Liver (tissue), 7 donors: ENCODE measurements at regions not wholly inside any gene's neighbourhood (a gene's known extent, or its start where the extent isn't known, plus 50 kb on each side); places are given as distances from the start of the nearest gene placed in this dataset.

Experiments
- DNase-seq: peaks from one replicate; pipeline ENCODE4 v3.0.0-alpha.2; 2017; ENCODE audit warnings: low spot score
- H3K27ac ChIP-seq, 2 donors: one replicate each; pipeline ENCODE4 v1.7.0; 2013; ENCODE audit warnings: inconsistent platforms in 2 of 2, low read length in 2 of 2, control low read depth in 1 of 2, low read depth in 1 of 2, mild to moderate bottlenecking in 1 of 2
- H3K27me3 ChIP-seq, 4 donors: one replicate each; pipeline versions ENCODE4 v1.6.1 to v1.7.0; 2013; ENCODE audit warnings: low read length in 3 of 4, inconsistent platforms in 1 of 4, mild to moderate bottlenecking in 1 of 4, moderate library complexity in 1 of 4; ENCODE audit not compliant: control insufficient read depth in 4 of 4, insufficient read depth in 4 of 4
- H3K36me3 ChIP-seq, 4 donors: one replicate each; pipeline versions ENCODE4 v1.6.1 to v1.7.0; 2013; ENCODE audit warnings: low read length in 3 of 4, mild to moderate bottlenecking in 3 of 4, low read depth in 1 of 4, moderate library complexity in 1 of 4; ENCODE audit not compliant: control insufficient read depth in 4 of 4, insufficient read depth in 3 of 4
- H3K4me1 ChIP-seq, 4 donors: one replicate each; pipeline versions ENCODE4 v1.6.1 to v1.7.0; 2013; ENCODE audit warnings: low read length in 3 of 4, mild to moderate bottlenecking in 3 of 4, moderate library complexity in 1 of 4; ENCODE audit not compliant: control insufficient read depth in 4 of 4, insufficient read depth in 4 of 4
- H3K4me3 ChIP-seq, 3 donors: one replicate each; pipeline versions ENCODE4 v1.6.1 to v1.7.0; 2013; ENCODE audit warnings: low read length in 3 of 3, control low read depth in 1 of 3, low read depth in 1 of 3, mild to moderate bottlenecking in 1 of 3
- H3K9ac ChIP-seq, 2 donors: one replicate each; pipeline ENCODE4 v1.7.0; 2013; ENCODE audit warnings: low read length in 2 of 2, mild to moderate bottlenecking in 2 of 2, moderate library complexity in 2 of 2, control low read depth in 1 of 2, low read depth in 1 of 2
- H3K9me3 ChIP-seq, 4 donors: one replicate each; pipeline versions ENCODE4 v1.6.1 to v1.7.0; 2013; ENCODE audit warnings: low read length in 3 of 4; ENCODE audit not compliant: control insufficient read depth in 4 of 4
- EGR1 ChIP-seq, 2 donors: IDR thresholded peaks; 2 replicates each; pipeline ENCODE4 v1.6.1; 2016 to 2018; ENCODE audit warnings: antibody characterized with exemption in 2 of 2, low read depth in 2 of 2
- FOXA1 ChIP-seq: IDR thresholded peaks from 2 replicates; pipeline ENCODE4 v1.6.1; 2016; ENCODE audit warnings: antibody characterized with exemption
- FOXA2 ChIP-seq: IDR thresholded peaks from 2 replicates; pipeline ENCODE4 v1.6.1; 2016; ENCODE audit warnings: antibody characterized with exemption
- GABPA ChIP-seq, 2 donors: IDR thresholded peaks in 1 of 2; conservative IDR thresholded peaks in 1 of 2; 2 replicates each; pipeline ENCODE4 v1.6.1; 2016; ENCODE audit warnings: antibody characterized with exemption in 2 of 2, mild to moderate bottlenecking in 1 of 2, moderate library complexity in 1 of 2
- HNF4A ChIP-seq, 2 donors: conservative IDR thresholded peaks; 2 replicates each; pipeline ENCODE4 v1.6.1; 2016; ENCODE audit warnings: antibody characterized with exemption in 2 of 2, mild to moderate bottlenecking in 2 of 2
- HNF4G ChIP-seq: IDR thresholded peaks from 2 replicates; pipeline ENCODE4 v1.6.1; 2016; ENCODE audit warnings: antibody characterized with exemption
- JUND ChIP-seq, 2 donors: IDR thresholded peaks; 2 replicates each; pipeline ENCODE4 v1.6.1; 2016; ENCODE audit warnings: antibody characterized with exemption in 2 of 2
- NR2F2 ChIP-seq: IDR thresholded peaks from 2 replicates; pipeline ENCODE4 v1.6.1; 2016; ENCODE audit warnings: antibody characterized with exemption
- RAD21 ChIP-seq, 2 donors: IDR thresholded peaks; 2 replicates each; pipeline ENCODE4 v1.6.1; 2016; ENCODE audit warnings: antibody characterized with exemption in 2 of 2, mild to moderate bottlenecking in 2 of 2
- RXRA ChIP-seq, 2 donors: IDR thresholded peaks; 2 replicates each; pipeline ENCODE4 v1.6.1; 2017 to 2018; ENCODE audit warnings: antibody characterized with exemption in 2 of 2, mild to moderate bottlenecking in 1 of 2
- SP1 ChIP-seq: IDR thresholded peaks from 2 replicates; pipeline ENCODE4 v1.6.1; 2018; ENCODE audit warnings: antibody characterized with exemption, mild to moderate bottlenecking
- YY1 ChIP-seq: IDR thresholded peaks from 2 replicates; pipeline ENCODE4 v1.6.1; 2016; ENCODE audit warnings: antibody characterized with exemption, mild to moderate bottlenecking
- WGBS: extraction: QIAGEN DNeasy Blood & Tissue Kit; methylation state at CpG from one replicate; pipeline ENCODE4 v1.1.7; 2013; 5-methylcytosine and 5-hydroxymethylcytosine counted together
- TF ChIP-seq, protein P1 (sequence below): IDR thresholded peaks from 2 replicates; pipeline ENCODE4 v1.6.1; 2016; ENCODE audit warnings: antibody characterized with exemption, mild to moderate bottlenecking
- TF ChIP-seq, protein P2 (sequence below): IDR thresholded peaks from 2 replicates; pipeline ENCODE4 v1.6.1; 2016; ENCODE audit warnings: antibody characterized with exemption
- TF ChIP-seq, protein P3 (sequence below): IDR thresholded peaks from 2 replicates; pipeline ENCODE4 v1.6.1; 2016; ENCODE audit warnings: antibody characterized with exemption
- donor health status: healthy.
- donor health status: healthy.
- donor health status: healthy.
- donor health status: healthy.

- TF ChIP-seq, protein P1, sequence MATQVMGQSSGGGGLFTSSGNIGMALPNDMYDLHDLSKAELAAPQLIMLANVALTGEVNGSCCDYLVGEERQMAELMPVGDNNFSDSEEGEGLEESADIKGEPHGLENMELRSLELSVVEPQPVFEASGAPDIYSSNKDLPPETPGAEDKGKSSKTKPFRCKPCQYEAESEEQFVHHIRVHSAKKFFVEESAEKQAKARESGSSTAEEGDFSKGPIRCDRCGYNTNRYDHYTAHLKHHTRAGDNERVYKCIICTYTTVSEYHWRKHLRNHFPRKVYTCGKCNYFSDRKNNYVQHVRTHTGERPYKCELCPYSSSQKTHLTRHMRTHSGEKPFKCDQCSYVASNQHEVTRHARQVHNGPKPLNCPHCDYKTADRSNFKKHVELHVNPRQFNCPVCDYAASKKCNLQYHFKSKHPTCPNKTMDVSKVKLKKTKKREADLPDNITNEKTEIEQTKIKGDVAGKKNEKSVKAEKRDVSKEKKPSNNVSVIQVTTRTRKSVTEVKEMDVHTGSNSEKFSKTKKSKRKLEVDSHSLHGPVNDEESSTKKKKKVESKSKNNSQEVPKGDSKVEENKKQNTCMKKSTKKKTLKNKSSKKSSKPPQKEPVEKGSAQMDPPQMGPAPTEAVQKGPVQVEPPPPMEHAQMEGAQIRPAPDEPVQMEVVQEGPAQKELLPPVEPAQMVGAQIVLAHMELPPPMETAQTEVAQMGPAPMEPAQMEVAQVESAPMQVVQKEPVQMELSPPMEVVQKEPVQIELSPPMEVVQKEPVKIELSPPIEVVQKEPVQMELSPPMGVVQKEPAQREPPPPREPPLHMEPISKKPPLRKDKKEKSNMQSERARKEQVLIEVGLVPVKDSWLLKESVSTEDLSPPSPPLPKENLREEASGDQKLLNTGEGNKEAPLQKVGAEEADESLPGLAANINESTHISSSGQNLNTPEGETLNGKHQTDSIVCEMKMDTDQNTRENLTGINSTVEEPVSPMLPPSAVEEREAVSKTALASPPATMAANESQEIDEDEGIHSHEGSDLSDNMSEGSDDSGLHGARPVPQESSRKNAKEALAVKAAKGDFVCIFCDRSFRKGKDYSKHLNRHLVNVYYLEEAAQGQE = no peak
- TF ChIP-seq GABPA (IDR thresholded peaks at IDR 0.05 in 1 of 2, conservative IDR thresholded peaks at IDR 0.05 in 1 of 2) (no peak), EGR1 (IDR thresholded peaks at IDR 0.05; ENCODE audit: low read depth in 2 of 2) (no peak)
- TF ChIP-seq, protein P2, sequence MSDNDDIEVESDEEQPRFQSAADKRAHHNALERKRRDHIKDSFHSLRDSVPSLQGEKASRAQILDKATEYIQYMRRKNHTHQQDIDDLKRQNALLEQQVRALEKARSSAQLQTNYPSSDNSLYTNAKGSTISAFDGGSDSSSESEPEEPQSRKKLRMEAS = no peak
Observed at GRCh38 chr9:79384091-79384490, 187.7 kb upstream of the TLE4 start (continued).

GRCh38 chr9:79384501-79384900 lies 187.3 kb upstream of the TLE4 start:
- Histone ChIP-seq H3K9me3 (peaks cover 0 to 4% (median 0%) of the 10 kb centered on the region in 4 donors), H3K27me3 (peaks cover 0 to 3% (median 0%) of the 10 kb centered on the region in 4 donors), H3K4me3 (no peak overlapping the region), H3K27ac (no peak overlapping the region), H3K36me3 (no peaks in the 10 kb centered on the region), H3K9ac (no peak overlapping the region), H3K4me1 (no peaks in the 10 kb centered on the region)
- TF ChIP-seq RAD21 (IDR thresholded peaks at IDR 0.05) (no peak), YY1 (no peak), NR2F2 (no peak), JUND (IDR thresholded peaks at IDR 0.05) (no peak), FOXA2 (no peak)
- TF ChIP-seq, protein P1 = no peak
- DNase-seq = no peak
- WGBS = 65% methylated on average over 1 of the region's 1 CpG

DNA sequence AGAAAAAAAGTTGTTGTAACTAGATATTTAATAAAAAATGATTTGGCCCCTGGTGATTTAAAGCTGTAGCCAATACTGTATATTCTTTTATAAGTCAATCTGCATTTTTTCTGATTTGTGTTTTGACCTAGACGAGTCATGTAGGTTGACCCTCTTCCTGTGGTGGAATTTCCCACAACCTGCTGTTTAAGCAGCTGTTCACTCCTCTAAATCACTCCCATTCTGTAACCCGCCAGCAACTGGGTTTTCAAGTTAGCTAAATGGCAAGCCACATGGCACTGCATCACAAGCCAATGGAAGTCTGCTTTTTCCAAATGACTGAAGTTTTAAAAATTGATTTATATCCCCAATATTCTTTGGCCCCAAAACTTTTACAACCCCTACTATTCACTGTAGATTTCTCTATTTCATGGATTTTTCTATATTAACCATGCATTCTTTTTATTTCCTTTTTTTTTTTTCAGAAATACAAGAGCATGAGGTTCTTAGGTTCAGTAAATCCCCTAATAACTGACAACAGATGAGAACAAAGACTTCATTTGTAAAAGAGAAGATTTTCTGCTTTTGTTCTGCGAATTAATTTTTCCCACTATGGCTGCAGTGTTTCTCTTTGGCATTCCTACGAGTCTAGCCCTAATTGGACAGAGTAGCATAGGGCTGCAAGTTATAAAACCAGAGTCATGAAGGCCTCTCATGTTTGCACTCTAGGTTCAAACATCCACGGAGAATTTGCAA lies 184.5 kb upstream of the TLE4 start:
- no peak overlapping the region for H3K4me3 ChIP-seq
- WGBS = 65% methylated on average over 5 of the region's 5 CpGs
- DNase-seq = no peak
- peaks cover 0 to 3% (median 0%) of the 10 kb centered on the region in 4 donors for H3K27me3 ChIP-seq
- no peaks in the 10 kb centered on the region for H3K36me3 ChIP-seq
- no peak overlapping the region for H3K9ac ChIP-seq
- no peaks in the 10 kb centered on the region for H3K9me3 ChIP-seq
- no peak overlapping the region for H3K27ac ChIP-seq
- no peaks in the 10 kb centered on the region for H3K4me1 ChIP-seq
- TF ChIP-seq, protein P2 = no peak
- TF ChIP-seq YY1 = no peak
- TF ChIP-seq RXRA (IDR thresholded peaks at IDR 0.05) = no peak
- TF ChIP-seq RAD21 (IDR thresholded peaks at IDR 0.05) = no peak
- no peak for TF ChIP-seq HNF4G
- no peak for TF ChIP-seq FOXA1
- no peak for TF ChIP-seq NR2F2
- TF ChIP-seq, protein P3, sequence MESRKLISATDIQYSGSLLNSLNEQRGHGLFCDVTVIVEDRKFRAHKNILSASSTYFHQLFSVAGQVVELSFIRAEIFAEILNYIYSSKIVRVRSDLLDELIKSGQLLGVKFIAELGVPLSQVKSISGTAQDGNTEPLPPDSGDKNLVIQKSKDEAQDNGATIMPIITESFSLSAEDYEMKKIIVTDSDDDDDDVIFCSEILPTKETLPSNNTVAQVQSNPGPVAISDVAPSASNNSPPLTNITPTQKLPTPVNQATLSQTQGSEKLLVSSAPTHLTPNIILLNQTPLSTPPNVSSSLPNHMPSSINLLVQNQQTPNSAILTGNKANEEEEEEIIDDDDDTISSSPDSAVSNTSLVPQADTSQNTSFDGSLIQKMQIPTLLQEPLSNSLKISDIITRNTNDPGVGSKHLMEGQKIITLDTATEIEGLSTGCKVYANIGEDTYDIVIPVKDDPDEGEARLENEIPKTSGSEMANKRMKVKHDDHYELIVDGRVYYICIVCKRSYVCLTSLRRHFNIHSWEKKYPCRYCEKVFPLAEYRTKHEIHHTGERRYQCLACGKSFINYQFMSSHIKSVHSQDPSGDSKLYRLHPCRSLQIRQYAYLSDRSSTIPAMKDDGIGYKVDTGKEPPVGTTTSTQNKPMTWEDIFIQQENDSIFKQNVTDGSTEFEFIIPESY = no peak
- no peak for TF ChIP-seq EGR1 (IDR thresholded peaks at IDR 0.05; ENCODE audit: low read depth in 2 of 2)
- no peak for TF ChIP-seq HNF4A (conservative IDR thresholded peaks at IDR 0.05)
- no peak for TF ChIP-seq SP1
- TF ChIP-seq, protein P1 = no peak
- no peak for TF ChIP-seq GABPA (IDR thresholded peaks at IDR 0.05 in 1 of 2, conservative IDR thresholded peaks at IDR 0.05 in 1 of 2)
- TF ChIP-seq FOXA2 = no peak
- no peak for TF ChIP-seq JUND (IDR thresholded peaks at IDR 0.05)
